ENCODE measurements at regions not wholly inside any gene's neighbourhood (a gene's known extent, or its start where the extent isn't known, plus 50 kb on each side); places are given as distances from the start of the nearest gene placed in this dataset.

DNA sequence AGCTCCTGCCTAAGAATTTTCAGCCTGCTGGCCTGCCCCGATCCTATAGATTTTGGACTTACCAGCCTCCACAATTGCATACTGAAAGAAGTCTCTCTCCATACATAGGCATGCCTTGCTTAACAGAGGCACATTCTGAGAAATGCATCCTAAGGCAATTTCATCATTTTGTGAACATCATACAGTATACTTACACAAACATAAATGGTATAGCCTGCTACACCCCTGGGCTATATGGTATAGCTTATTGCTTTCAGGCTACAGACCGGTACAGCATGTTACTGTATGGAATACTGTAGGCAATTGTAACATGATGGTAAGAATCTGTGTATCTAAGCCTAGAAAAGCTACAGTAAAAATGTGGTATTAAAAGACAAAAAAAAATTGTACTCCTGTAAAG lies 174.7 kb downstream of the NRIP1 start:
- TF ChIP-seq POLR2A (IDR thresholded peaks at IDR 0.05) = no peak
- TF ChIP-seq, protein P1, sequence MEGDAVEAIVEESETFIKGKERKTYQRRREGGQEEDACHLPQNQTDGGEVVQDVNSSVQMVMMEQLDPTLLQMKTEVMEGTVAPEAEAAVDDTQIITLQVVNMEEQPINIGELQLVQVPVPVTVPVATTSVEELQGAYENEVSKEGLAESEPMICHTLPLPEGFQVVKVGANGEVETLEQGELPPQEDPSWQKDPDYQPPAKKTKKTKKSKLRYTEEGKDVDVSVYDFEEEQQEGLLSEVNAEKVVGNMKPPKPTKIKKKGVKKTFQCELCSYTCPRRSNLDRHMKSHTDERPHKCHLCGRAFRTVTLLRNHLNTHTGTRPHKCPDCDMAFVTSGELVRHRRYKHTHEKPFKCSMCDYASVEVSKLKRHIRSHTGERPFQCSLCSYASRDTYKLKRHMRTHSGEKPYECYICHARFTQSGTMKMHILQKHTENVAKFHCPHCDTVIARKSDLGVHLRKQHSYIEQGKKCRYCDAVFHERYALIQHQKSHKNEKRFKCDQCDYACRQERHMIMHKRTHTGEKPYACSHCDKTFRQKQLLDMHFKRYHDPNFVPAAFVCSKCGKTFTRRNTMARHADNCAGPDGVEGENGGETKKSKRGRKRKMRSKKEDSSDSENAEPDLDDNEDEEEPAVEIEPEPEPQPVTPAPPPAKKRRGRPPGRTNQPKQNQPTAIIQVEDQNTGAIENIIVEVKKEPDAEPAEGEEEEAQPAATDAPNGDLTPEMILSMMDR (IDR thresholded peaks at IDR 0.05) = no peak
- no peak for TF ChIP-seq EP300 (IDR thresholded peaks at IDR 0.05)
- peaks cover 8% of the 10 kb centered on the region for H3K4me1 ChIP-seq (ENCODE audit: insufficient read depth)
- no peak overlapping the region for H3K4me3 ChIP-seq
- no peak overlapping the region for H3K27ac ChIP-seq
- H3K9me3 ChIP-seq = no peaks in the 10 kb centered on the region
- no peaks in the 10 kb centered on the region for H3K27me3 ChIP-seq
- no peak for DNase-seq
- no peaks in the 10 kb centered on the region for H3K36me3 ChIP-seq
- intact Hi-C loops (cut with DNase I) = no loop called here
- 96 to 100% (median 98%) methylated on average over 2 of the region's 2 CpGs for WGBS, 3 donors

- intact Hi-C loops (cut with DNase I) = no loop called here
- DNase-seq = peak in 1 of 5 donors; percentile 15
Measured at GRCh38 chr21:14889080-14889810, 175.6 kb downstream of the NRIP1 start.

DNA sequence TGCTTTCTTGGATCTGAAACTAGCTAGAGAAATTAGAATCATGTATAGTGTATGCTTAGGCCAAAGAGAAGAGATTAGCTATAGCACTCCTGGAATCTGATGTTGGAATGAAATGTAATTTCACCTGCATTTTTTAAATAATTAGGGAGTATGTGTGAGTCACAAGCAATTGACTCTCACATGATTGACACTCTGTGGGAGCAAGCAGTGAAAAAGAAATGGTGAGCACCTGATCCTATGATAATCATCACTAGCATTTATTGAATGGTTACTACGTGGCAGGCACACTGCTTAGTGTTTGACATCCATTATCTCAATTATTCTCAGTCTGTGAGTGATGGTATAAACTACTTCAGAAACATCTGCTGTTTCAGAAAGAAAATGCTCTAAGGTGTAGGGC lies 176.6 kb downstream of the NRIP1 start:
- H3K27ac ChIP-seq = no peak overlapping the region
- no peaks in the 10 kb centered on the region for H3K9me3 ChIP-seq
- H3K36me3 ChIP-seq = no peaks in the 10 kb centered on the region
- H3K4me3 ChIP-seq = no peak overlapping the region
- no peaks in the 10 kb centered on the region for H3K27me3 ChIP-seq
- TF ChIP-seq POLR2A (IDR thresholded peaks at IDR 0.05) (no peak), EP300 (IDR thresholded peaks at IDR 0.05) (no peak)
- TF ChIP-seq, protein P1 (IDR thresholded peaks at IDR 0.05) = no peak
- WGBS, 3 donors = 31 to 50% (median 39%) methylated on average over 1 of the region's 1 CpG
- peaks cover 8% of the 10 kb centered on the region for H3K4me1 ChIP-seq (ENCODE audit: insufficient read depth)
- intact Hi-C loops (cut with DNase I) = no loop called here
- no peak for DNase-seq

More at GRCh38 chr21:14889080-14889810, 175.6 kb downstream of the NRIP1 start:
- Histone ChIP-seq H3K36me3 (no peaks in the 10 kb centered on the region), H3K4me1 (ENCODE audit: insufficient read depth) (peaks cover 8% of the 10 kb centered on the region), H3K4me3 (no peak overlapping the region), H3K27me3 (no peaks in the 10 kb centered on the region), H3K9me3 (no peaks in the 10 kb centered on the region), H3K27ac (no peak overlapping the region)
- TF ChIP-seq EP300 (IDR thresholded peaks at IDR 0.05) (no peak), POLR2A (IDR thresholded peaks at IDR 0.05) (no peak)
- TF ChIP-seq, protein P1 (IDR thresholded peaks at IDR 0.05) = no peak
- 62 to 64% (median 63%) methylated on average over 5 of the region's 5 CpGs for WGBS, 3 donors

DNA sequence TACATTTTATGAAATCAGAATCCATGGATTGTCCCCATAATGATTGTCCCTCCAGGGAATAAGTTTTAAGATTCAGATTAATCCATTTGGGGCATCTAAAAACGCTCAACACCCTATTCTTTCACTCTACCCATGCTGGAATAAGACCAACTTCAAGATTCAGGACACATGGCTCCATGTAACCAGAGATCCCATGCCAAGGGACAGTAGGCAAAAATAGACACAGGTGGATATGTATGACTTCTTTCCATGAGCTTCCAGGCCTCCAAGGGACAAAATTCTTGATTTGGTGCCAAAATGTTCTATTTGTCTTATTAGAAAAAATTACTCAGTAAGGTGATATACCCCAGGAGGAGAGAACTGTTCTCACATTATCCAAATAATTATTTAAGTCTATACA lies 178.8 kb downstream of the NRIP1 start:
- H3K36me3 ChIP-seq = no peaks in the 10 kb centered on the region
- DNase-seq = no peak
- peaks cover 8% of the 10 kb centered on the region for H3K4me1 ChIP-seq (ENCODE audit: insufficient read depth)
- H3K9me3 ChIP-seq = no peaks in the 10 kb centered on the region
- TF ChIP-seq EP300 (IDR thresholded peaks at IDR 0.05) (no peak), POLR2A (IDR thresholded peaks at IDR 0.05) (no peak)
- TF ChIP-seq, protein P1 (IDR thresholded peaks at IDR 0.05) = no peak
- WGBS, 3 donors = 94 to 100% (median 98%) methylated on average over 1 of the region's 1 CpG
- no peaks in the 10 kb centered on the region for H3K27me3 ChIP-seq
- intact Hi-C loops (cut with DNase I) = no loop called here
- H3K27ac ChIP-seq = no peak overlapping the region
- H3K4me3 ChIP-seq = no peak overlapping the region
